Gastroesophageal sphincter (tissue), 3 donors: ENCODE measurements at regions not wholly inside any gene's neighbourhood (a gene's known extent, or its start where the extent isn't known, plus 50 kb on each side); places are given as distances from the start of the nearest gene placed in this dataset.

Experiments
- POLR2A ChIP-seq, 2 donors: fragments of 450-650 bp; IDR thresholded peaks; one replicate each; pipeline ENCODE4 v1.6.1; 2017; ENCODE audit warnings: antibody characterized with exemption in 2 of 2, mild to moderate bottlenecking in 2 of 2, moderate library complexity in 1 of 2
- TF ChIP-seq, protein P1 (sequence below), 4 experiments: fragments of 200-600 bp in 2 of 4; fragments of 450-650 bp in 2 of 4; sonication (generic) in 1 of 4; IDR thresholded peaks; one replicate each; pipeline ENCODE4 v1.5.1; 2017 to 2019; ENCODE audit warnings: antibody characterized with exemption in 4 of 4, mild to moderate bottlenecking in 2 of 4, moderate library complexity in 2 of 4

DNA sequence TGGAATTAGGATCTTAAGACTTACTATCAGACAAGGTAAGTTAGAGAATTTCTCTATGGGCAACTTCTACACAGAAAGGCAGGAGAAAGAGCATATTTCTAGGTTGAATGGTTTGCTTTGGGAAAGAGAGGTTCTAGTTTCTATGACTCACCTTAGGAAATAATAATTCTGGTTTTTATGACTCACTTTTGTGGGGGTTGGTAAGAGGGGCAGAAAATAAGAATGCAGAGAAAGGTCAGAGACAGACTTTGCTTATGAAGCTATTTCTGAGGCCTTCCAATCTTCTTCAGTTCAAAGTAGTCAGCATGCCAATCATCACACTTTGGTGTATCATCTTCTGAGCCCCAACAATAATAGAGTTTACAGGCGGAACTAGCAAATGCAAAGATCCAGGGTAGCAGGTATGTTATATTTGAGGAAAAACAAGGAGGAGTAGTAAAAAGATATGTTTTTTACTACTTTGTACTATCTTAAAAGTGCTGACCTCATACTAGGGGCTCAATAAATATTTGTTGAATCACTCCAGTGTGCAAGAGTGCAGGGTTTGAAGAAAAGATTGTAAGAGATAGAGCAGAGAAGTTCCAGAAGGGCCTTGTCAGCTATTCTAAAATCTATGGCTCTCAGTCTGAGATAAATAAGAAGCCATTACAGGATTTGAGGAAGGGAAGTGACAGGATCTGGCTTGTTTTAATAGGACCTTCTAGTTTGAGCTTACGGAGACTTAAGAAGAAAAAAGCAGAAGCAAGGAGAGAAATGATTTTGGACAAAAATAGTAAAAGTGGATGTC lies 56.7 kb upstream of the LRFN5 start:
- TF ChIP-seq, protein P1, sequence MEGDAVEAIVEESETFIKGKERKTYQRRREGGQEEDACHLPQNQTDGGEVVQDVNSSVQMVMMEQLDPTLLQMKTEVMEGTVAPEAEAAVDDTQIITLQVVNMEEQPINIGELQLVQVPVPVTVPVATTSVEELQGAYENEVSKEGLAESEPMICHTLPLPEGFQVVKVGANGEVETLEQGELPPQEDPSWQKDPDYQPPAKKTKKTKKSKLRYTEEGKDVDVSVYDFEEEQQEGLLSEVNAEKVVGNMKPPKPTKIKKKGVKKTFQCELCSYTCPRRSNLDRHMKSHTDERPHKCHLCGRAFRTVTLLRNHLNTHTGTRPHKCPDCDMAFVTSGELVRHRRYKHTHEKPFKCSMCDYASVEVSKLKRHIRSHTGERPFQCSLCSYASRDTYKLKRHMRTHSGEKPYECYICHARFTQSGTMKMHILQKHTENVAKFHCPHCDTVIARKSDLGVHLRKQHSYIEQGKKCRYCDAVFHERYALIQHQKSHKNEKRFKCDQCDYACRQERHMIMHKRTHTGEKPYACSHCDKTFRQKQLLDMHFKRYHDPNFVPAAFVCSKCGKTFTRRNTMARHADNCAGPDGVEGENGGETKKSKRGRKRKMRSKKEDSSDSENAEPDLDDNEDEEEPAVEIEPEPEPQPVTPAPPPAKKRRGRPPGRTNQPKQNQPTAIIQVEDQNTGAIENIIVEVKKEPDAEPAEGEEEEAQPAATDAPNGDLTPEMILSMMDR (IDR thresholded peaks at IDR 0.05): no peak
- TF ChIP-seq POLR2A (IDR thresholded peaks at IDR 0.05): no peak
